HCT116 (cell line): ENCODE measurements at regions not wholly inside any gene's neighbourhood (a gene's known extent, or its start where the extent isn't known, plus 50 kb on each side); places are given as distances from the start of the nearest gene placed in this dataset.
"Not testable (repeated sequence)": the region's sequence is repeated elsewhere in the genome, so short reads cannot be mapped to it uniquely, and the experiment has no call there.

Source experiments
- ATAC-seq: fragments of 200-7000 bp; cut with Tn5 transposase; 2 replicates; pipeline ENCODE4 v1.9.1; 2020; ENCODE audit warnings: mild to moderate bottlenecking, moderate library complexity
- BruUV-seq: library from RNA; stranded (reverse); fragments of 400-500 nt; replicated peaks from 2 replicates; lab custom pipeline; 2021; lab: Mats Ljungman, UMichigan
- CTCF ChIA-PET: fragments of 300-600 bp; sonication (Branson Sonifier 250); formaldehyde crosslinking; loops from one replicate; lab custom pipeline; 2021; ENCODE audit warnings: antibody characterized with exemption; lab: Charles Lee
- POLR2A ChIA-PET: fragments of 300-600, 350-600 bp; sonication (Branson Sonifier 250); formaldehyde crosslinking; loops from one replicate; lab custom pipeline; 2021; ENCODE audit warnings: antibody characterized with exemption; lab: Charles Lee
- RAD21 ChIA-PET, 2 experiments: fragments of 300-600 bp; sonication (Branson Sonifier 250); formaldehyde crosslinking; loops; one replicate each; lab custom pipeline; 2023; ENCODE audit warnings: low total read pairs in 2 of 2; ENCODE audit not compliant: uncharacterized antibody in 2 of 2, unreplicated experiment in 2 of 2, low non-redundant PET in 1 of 2; lab: Charles Lee
- DNase-seq: peaks from one replicate; pipeline ENCODE4 v3.0.0-alpha.2; 2010; ENCODE audit warnings: low read depth, low spot score
- H2AFZ ChIP-seq: fragments of 200-600 bp; shearing (Covaris generic), sonication (generic); 2 replicates; pipeline ENCODE4 v1.6.1; 2017; ENCODE audit warnings: low read depth, mixed run types, mixed read lengths, antibody characterized with exemption, low read length; ENCODE audit not compliant: poor library complexity, severe bottlenecking
- H3K27ac ChIP-seq: 2 replicates; pipeline ENCODE4 v1.5.1; 2012; ENCODE audit warnings: low read depth, low read length
- H3K27me3 ChIP-seq: fragments of 200-600 bp; sonication (generic); 2 replicates; pipeline ENCODE4 v1.6.1; 2016; ENCODE audit warnings: mixed run types, low read length, mixed read lengths; ENCODE audit not compliant: insufficient read depth
- H3K36me3 ChIP-seq, 2 experiments: fragments of 200-500 bp in 1 of 2; fragments of 200-600 bp in 1 of 2; sonication (Bioruptor generic) in 1 of 2; sonication (generic) in 1 of 2; 2 replicates each; pipeline versions ENCODE4 v1.5.1 to v1.6.1; 2014 to 2016; ENCODE audit warnings: low read length in 2 of 2, inconsistent platforms in 1 of 2, mixed read lengths in 1 of 2, mixed run types in 1 of 2; ENCODE audit not compliant: insufficient read depth in 2 of 2, control insufficient read depth in 1 of 2
- H3K4me1 ChIP-seq, 2 experiments: fragments of 200-600 bp in 1 of 2; sonication (generic) in 1 of 2; 2 replicates each; pipeline versions ENCODE4 v1.5.1 to v1.6.1; 2012 to 2017; ENCODE audit warnings: low read length in 2 of 2, inconsistent platforms in 1 of 2, mild to moderate bottlenecking in 1 of 2, mixed read lengths in 1 of 2, mixed run types in 1 of 2, moderate library complexity in 1 of 2; ENCODE audit not compliant: insufficient read depth in 2 of 2, control insufficient read depth in 1 of 2
- H3K4me2 ChIP-seq: fragments of 200-600 bp; sonication (generic); 2 replicates; pipeline ENCODE4 v1.6.1; 2017; ENCODE audit warnings: mixed run types, low read length, mixed read lengths
- H3K4me3 ChIP-seq, 2 experiments: fragments of 200-600 bp in 1 of 2; sonication (generic) in 1 of 2; replicated peaks in 1 of 2; 2 replicates each; pipeline ENCODE4 v1.5.1; 2011 to 2016; ENCODE audit warnings: low read length in 2 of 2, control low read depth in 1 of 2, low read depth in 1 of 2, mild to moderate bottlenecking in 1 of 2, mixed read lengths in 1 of 2, mixed run types in 1 of 2
- H3K79me2 ChIP-seq: fragments of 200-600 bp; sonication (generic); 2 replicates; pipeline ENCODE4 v1.6.1; 2017; ENCODE audit warnings: mild to moderate bottlenecking, mixed run types, low read length, moderate library complexity, mixed read lengths; ENCODE audit not compliant: insufficient read depth
- H3K9ac ChIP-seq: fragments of 200-600 bp; sonication (generic); 2 replicates; pipeline ENCODE4 v1.6.1; 2016; ENCODE audit warnings: low read length, mixed read lengths
- H3K9me2 ChIP-seq: fragments of 200-600 bp; sonication (generic), shearing (Covaris generic); 2 replicates; pipeline ENCODE4 v1.6.1; 2017; ENCODE audit warnings: mixed run types, mild to moderate bottlenecking, moderate library complexity; ENCODE audit not compliant: insufficient read depth
- H3K9me3 ChIP-seq, 2 experiments: fragments of 200-500 bp in 1 of 2; fragments of 200-600 bp in 1 of 2; sonication (Bioruptor generic) in 1 of 2; sonication (generic) in 1 of 2; 2 replicates each; pipeline ENCODE4 v1.6.1; 2014 to 2017; ENCODE audit warnings: low read length in 2 of 2, mixed read lengths in 2 of 2, inconsistent platforms in 1 of 2, low read depth in 1 of 2, mild to moderate bottlenecking in 1 of 2, mixed run types in 1 of 2, moderate library complexity in 1 of 2; ENCODE audit not compliant: control insufficient read depth in 1 of 2, insufficient read depth in 1 of 2
- H4K20me1 ChIP-seq: fragments of 200-600 bp; sonication (generic), shearing (Covaris generic); 2 replicates; pipeline ENCODE4 v1.6.1; 2017; ENCODE audit warnings: mixed run types, mild to moderate bottlenecking, moderate library complexity; ENCODE audit not compliant: insufficient read depth
- SIN3A ChIP-seq: IDR thresholded peaks from 2 replicates; pipeline ENCODE4 v1.6.1; 2012; ENCODE audit warnings: low read depth
- ZFX ChIP-seq: fragments of 450-650 bp; IDR thresholded peaks from 2 replicates; pipeline ENCODE4 v1.6.1; 2017
- intact Hi-C: fragments of 100-400 bp; cut with micrococcal nuclease; formaldehyde crosslinking; loops from 2 replicates; pipeline ENCODE4 v1.10.0; 2022
- TF ChIP-seq, protein P1 (sequence below): IDR thresholded peaks from 2 replicates; pipeline ENCODE4 v1.6.1; 2012
- TF ChIP-seq, protein P2 (sequence below): IDR thresholded peaks from 2 replicates; pipeline ENCODE4 v1.6.1; 2012

DNA sequence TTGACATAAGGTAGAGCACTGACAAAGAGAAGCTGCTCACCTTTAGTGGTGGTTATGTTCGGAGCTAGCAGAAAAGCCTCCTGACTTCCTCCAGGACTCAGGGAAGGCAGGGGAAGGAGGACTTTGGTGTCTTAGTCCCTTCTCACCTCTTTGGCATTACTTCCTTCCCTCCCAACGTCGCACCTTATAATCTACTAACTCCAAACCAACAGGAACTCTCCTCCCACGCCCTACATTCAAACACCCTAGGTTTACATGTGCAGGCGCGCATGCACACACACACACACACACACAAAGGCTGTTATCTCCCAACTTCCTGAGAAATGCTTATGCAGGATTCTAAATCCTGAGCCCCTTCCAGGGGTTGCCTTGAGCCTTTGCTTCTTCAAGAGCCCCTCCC, 157.7 kb upstream of the STS start:
- Histone ChIP-seq H3K4me2 (no peak overlapping the region), H3K9ac (no peak overlapping the region), H3K4me1 (no peaks in the 10 kb centered on the region), H3K4me3 (no peak overlapping the region), H3K36me3 (no peaks in the 10 kb centered on the region), H2AFZ (no peak overlapping the region), H3K27me3 (no peaks in the 10 kb centered on the region), H3K9me2 (no peaks in the 10 kb centered on the region), H4K20me1 (no peaks in the 10 kb centered on the region), H3K79me2 (no peaks in the 10 kb centered on the region), H3K27ac (no peak overlapping the region), H3K9me3 (no peaks in the 10 kb centered on the region)
- BruUV-seq, result no TSS peak
- ATAC-seq (no peak), DNase-seq (no peak)
- ChIA-PET POLR2A (no interaction called here), RAD21 (no interaction called here), CTCF (no interaction called here)
- intact Hi-C loops, result no loop called here
- TF ChIP-seq, protein P1, sequence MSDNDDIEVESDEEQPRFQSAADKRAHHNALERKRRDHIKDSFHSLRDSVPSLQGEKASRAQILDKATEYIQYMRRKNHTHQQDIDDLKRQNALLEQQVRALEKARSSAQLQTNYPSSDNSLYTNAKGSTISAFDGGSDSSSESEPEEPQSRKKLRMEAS, result no peak
- TF ChIP-seq, protein P2, sequence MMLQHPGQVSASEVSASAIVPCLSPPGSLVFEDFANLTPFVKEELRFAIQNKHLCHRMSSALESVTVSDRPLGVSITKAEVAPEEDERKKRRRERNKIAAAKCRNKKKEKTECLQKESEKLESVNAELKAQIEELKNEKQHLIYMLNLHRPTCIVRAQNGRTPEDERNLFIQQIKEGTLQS, result no peak
- TF ChIP-seq SIN3A (no peak), ZFX (no peak)
- TF ChIP-seq, all 23 proteins: peak for 0

DNA sequence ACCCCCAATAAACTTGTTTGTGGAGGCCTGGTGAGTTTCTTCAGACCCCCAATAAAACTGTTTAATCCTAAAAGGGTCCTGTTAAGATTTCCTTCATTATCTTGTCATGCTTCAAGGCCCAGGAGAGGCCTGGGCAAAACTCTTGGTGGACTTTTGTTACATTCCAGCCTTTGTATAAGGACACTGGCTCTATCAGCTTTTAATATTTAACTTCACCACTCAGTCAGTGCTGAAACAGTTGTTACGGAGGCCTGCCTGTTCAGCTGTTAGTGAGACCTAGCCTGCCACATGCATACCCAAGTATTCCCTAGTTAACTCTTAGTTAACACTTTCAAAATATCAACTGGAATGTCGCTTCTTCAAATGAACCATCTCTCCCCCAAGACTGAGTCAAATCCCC, 158.8 kb upstream of the STS start:
- H3K4me1 ChIP-seq, H3K4me3 ChIP-seq, H3K9me2 ChIP-seq, H3K79me2 ChIP-seq, H3K36me3 ChIP-seq, H3K9me3 ChIP-seq, BruUV-seq, intact Hi-C loops, H4K20me1 ChIP-seq, H3K9ac ChIP-seq, POLR2A ChIA-PET, H3K27ac ChIP-seq, H2AFZ ChIP-seq, ATAC-seq, CTCF ChIA-PET, DNase-seq, H3K27me3 ChIP-seq, H3K4me2 ChIP-seq, RAD21 ChIA-PET: not testable (repeated sequence)
